ENCODE measurements at regions not wholly inside any gene's neighbourhood (a gene's known extent, or its start where the extent isn't known, plus 50 kb on each side); places are given as distances from the start of the nearest gene placed in this dataset.
A peak's percentile ranks its signal among the peaks of the same experiment; 100 is the strongest.
"Not testable (repeated sequence)": the region's sequence is repeated elsewhere in the genome, so short reads cannot be mapped to it uniquely, and the experiment has no call there.

- no peak for DNase-seq
Measured at GRCh38 chr2:16777123-16777870, 111.7 kb upstream of the CYRIA start.

DNA sequence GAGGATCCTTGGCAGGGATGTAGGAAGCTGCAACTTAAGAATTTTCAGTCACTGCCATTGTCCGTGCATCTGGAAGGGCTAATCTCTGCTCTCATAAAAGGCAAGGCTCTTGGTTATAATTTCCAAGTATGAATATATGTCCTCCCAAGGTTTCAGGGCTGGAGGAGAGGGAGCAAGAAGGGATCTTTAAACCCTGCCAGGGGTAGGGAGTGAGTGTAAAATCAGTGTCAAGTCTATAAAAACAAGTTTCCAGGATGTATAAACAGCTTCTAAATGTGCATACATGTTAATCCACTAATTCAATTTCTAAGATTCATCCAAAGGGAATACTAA lies 110.2 kb upstream of the CYRIA start:
- DNase-seq, result no peak

DNA sequence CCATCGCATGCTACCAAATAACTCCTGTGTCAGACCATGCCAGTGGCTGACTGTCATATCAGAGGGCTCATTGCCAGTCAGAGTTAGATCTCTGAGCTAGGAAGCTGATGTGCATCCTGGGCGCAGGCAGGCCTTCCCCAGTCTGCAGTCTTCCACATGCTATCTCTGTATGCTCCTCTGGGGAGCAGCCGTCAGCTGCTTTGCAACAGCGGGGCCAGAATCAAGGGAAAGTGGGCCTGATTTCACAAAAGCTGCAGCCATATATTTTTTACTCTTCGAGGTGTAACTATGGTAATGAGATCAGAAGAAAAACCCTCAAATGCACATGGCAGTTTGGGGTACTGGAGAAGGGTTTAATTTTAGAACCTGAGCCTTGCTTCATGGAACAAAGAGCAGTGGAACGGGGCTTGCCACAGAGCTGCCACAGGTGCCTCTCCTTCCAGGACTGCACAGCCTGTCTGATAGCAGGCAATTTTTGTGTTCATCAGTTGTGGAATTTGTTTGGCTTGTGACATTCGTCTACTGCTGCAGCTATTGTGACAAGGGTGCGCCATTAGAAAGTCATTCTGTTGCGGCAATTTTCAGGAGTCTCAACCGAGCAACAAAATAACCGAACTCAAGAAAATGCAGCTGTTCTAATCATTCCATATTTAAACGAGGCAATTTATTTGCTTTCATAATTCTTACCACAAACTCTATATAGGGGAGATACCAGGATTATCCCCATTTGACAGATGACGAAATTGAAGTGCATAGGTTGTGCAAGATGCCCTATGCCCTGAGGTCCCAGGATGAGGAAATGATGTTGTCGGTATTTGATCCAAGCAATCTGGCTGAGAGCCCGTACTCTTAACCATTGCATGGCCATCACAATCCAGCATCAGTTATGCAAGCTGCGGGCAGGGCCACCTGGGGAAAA lies 109.6 kb upstream of the CYRIA start:
- no peak for DNase-seq

DNA sequence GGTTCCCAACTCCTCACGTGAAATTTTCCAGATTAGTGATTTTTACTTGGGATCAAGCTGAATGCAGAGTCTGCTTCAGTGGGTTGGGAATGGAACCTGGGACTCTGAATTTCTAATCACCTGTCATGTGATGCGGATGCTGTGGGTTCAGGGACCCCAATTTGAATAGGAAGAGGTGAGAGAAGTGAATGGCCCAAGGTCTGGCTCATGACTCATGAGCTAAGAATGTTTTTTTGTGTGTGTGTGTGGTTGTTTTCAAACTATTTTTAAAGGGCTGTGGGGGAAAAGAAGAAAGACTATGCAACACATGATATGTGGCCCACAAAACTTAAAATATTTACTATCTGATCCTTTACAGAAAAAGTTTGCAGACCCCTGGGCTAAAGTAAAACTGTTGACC lies 108.5 kb upstream of the CYRIA start:
- DNase-seq, result no peak

- DNase-seq, result peak; percentile 47
Measured at GRCh38 chr2:16773080-16773713, 107.6 kb upstream of the CYRIA start.

DNA sequence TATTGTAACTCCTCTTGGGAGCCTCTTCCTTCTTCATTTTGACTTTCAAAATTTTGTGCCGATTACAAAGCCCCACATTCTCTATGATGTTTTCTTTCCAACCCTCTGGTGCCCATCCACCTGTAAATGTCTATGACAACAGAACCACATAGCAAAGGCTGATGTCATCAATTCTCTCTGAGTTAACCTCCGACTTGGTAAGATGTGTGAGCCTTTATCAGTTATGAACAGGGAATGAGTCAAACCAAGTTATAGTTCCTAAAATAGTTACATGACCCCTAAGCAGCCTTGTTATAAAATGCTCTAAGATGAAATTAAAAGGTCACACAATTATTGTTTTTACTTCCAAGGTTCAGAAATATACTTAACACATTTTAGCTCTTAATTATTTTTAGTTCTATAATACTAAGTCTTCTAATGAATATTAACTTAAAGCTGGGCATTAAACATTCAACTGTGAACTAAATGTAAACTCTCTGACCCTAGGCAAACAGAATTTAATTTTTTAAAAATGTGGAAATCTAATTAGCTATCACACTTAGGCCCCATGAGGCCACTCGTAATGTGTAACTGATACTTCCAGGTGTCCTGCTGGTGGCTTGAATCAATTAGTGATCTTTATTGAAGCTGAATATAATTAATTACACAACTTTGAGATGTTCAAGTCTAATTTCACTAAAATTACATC lies 102.3 kb upstream of the CYRIA start:
- DNase-seq, result no peak

- no peak for DNase-seq
Measured at GRCh38 chr2:16765356-16765755, 99.7 kb upstream of the CYRIA start.

DNA sequence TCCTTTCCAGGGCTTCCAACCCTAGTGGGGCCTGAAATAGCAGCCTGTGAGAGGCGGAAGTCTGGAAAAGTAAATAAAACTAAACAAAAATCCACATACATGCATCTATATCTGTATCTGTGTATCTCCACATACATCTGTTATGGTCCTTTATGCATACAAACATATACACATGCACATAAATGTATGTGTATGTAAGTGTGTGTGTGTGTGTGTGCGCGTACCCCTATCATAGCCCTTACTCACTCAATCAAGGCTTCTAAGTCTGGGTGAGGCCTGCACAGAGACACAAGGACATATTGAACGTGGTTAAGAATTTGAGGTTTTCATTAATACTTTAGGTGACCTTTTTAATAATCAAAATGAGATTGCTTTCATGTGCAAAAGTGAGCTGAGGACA lies 98.9 kb upstream of the CYRIA start:
- DNase-seq, result no peak

GRCh38 chr2:16763493-16763899 lies 97.9 kb upstream of the CYRIA start:
- DNase-seq, result no peak

DNA sequence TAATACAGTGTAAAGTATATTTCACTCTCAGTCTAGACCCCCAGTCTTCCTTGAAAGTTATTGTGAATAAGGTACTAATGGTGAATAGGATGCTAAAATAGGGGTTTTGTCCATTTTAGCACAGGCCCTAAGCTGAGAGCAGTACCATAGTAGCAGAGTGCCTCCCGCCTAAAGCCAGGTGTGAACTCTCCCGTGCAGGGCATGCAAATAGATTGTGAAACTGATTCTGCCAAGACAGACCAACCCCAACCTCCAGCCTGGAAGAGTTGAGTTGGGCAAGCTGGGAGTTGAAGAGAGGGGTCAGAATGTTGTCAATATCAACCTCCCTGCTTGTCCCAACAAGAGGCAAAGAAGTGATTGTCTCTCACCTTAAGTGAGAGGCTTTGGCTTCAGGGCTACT lies 97.4 kb upstream of the CYRIA start:
- DNase-seq, result no peak

- DNase-seq, result no peak
Measured at GRCh38 chr2:16760426-16760825, 94.8 kb upstream of the CYRIA start.

- peak; percentile 63 for DNase-seq
Measured at GRCh38 chr2:16756831-16757644, 91.4 kb upstream of the CYRIA start.

DNA sequence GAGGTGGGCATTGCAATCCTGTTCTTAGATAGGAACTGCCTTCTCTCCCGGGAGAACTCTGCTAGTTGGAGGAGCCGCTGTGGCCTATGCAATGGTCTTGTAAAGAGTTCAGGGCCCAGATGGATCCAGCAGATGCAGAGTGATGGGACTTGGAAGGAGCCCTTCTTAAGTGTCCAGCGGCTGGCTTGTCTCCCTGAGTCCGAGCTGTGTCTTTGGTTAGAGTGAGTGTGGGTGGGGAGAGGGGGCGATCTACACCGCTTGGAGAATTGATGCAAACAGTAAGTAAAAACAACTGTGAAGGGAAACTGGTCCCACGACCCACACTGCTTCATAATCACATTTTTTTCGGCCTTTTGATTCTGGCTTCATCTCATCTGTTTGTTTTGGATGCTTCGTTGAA lies 89.8 kb upstream of the CYRIA start:
- peak; percentile 10 for DNase-seq

GRCh38 chr2:16753025-16753424 lies 87.4 kb upstream of the CYRIA start:
- not testable (repeated sequence) for DNase-seq

GRCh38 chr2:16750925-16751214 lies 85.2 kb upstream of the CYRIA start:
- DNase-seq, result not testable (repeated sequence)

- DNase-seq, result no peak
Measured at GRCh38 chr2:16750175-16750924, 84.7 kb upstream of the CYRIA start.

GRCh38 chr2:16748511-16749266 lies 83.1 kb upstream of the CYRIA start:
- DNase-seq, result not testable (repeated sequence)

GRCh38 chr2:16747689-16748088 lies 82.1 kb upstream of the CYRIA start:
- no peak for DNase-seq

DNA sequence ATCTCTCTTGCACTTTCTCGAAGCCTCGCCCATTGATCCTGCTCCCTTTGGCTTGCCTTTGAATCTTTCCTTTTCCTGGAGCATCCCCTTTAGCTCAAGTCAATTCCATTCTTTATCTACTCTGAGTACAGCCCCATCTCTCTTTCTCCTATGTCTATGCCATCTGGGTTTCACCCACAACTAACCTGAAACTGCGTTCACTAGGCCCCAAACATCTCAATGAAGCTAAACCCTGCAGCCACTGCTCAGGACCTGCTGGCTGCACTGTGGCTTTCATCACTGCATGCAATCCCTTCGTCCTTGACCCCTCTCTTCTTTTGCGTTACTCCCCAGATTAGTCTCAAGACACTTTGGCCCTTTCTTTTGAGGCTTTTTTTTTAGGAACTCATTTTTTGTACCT lies 81.6 kb upstream of the CYRIA start:
- DNase-seq, result no peak

DNA sequence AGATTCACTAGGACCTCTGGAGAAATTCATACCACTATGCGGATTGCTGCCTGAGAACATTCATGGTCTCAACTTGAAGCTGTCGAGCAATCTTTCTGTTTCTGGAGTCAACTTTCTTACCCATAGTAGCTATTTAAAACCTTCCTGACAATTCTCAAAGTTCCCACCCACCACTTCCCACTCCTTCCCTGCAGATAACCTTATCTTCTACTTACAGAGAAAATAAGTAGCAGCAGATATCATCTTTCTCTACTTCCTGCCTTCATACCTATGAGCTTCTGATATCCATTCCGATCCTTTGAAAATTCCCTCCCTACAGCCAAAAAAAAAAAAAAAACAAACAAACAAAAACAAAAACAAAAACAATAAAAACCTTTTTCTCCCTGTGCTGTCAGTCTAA lies 81.2 kb upstream of the CYRIA start:
- DNase-seq, result no peak

DNA sequence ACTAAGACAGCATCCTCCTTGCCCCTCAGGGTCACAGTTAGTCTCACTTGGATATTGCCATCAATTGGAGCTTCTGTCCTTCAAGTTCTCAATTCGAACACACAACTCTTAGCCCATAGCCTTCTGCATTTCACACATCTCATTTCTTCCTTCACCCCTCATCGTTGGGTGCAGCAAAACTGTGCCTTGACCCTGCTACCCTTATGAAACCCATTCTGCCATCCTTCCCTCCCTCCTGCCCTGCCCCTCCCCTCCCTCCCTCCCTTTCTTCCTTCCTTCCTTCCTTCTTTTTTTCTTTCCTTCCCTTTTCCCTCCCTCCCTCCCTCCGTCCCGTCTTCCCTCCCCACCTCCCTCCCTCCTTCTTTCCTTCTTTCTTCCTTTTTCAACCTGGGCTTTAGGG lies 80.7 kb upstream of the CYRIA start:
- no peak for DNase-seq
